Parathyroid adenoma (tissue), 2 donors: ENCODE measurements at regions not wholly inside any gene's neighbourhood (a gene's known extent, or its start where the extent isn't known, plus 50 kb on each side); places are given as distances from the start of the nearest gene placed in this dataset.

Experiments
- H2AFZ ChIP-seq: fragments of 300-600 bp; sonication (generic); one replicate; pipeline ENCODE4 v1.7.0; 2017; ENCODE audit warnings: antibody characterized with exemption, mild to moderate bottlenecking
- H3K27ac ChIP-seq: fragments of 300-600 bp; sonication (generic); one replicate; pipeline ENCODE4 v1.7.0; 2017
- H3K27me3 ChIP-seq: fragments of 300-600 bp; sonication (generic); one replicate; pipeline ENCODE4 v1.7.0; 2017; ENCODE audit warnings: low read length; ENCODE audit not compliant: control insufficient read depth, insufficient read depth
- H3K36me3 ChIP-seq: fragments of 300-600 bp; sonication (generic); one replicate; pipeline ENCODE4 v1.7.0; 2017; ENCODE audit warnings: low read length; ENCODE audit not compliant: control insufficient read depth, insufficient read depth
- H3K4me1 ChIP-seq: fragments of 300-600 bp; sonication (generic); one replicate; pipeline ENCODE4 v1.7.0; 2017; ENCODE audit warnings: control low read depth
- H3K4me2 ChIP-seq: fragments of 300-600 bp; sonication (generic); one replicate; pipeline ENCODE4 v1.7.0; 2017; ENCODE audit warnings: low read length
- H3K4me3 ChIP-seq: fragments of 300-600 bp; sonication (generic); one replicate; pipeline ENCODE4 v1.7.0; 2017; ENCODE audit warnings: low read depth, low read length
- H3K79me2 ChIP-seq: fragments of 300-600 bp; sonication (generic); one replicate; pipeline ENCODE4 v1.7.0; 2017; ENCODE audit warnings: control low read depth
- H3K9ac ChIP-seq: fragments of 300-600 bp; sonication (generic); one replicate; pipeline ENCODE4 v1.7.0; 2017; ENCODE audit warnings: mild to moderate bottlenecking
- H3K9me3 ChIP-seq: fragments of 300-600 bp; sonication (generic); one replicate; pipeline ENCODE4 v1.7.0; 2017; ENCODE audit warnings: low read length; ENCODE audit not compliant: control insufficient read depth
- TF ChIP-seq, protein P1 (sequence below): fragments of 300-600 bp; sonication (generic); IDR thresholded peaks from one replicate; pipeline ENCODE4 v1.7.0; 2017; ENCODE audit warnings: antibody characterized with exemption, mild to moderate bottlenecking
- donor health status: primary hyperparathyroidism.

- Histone ChIP-seq H3K27ac (no peak overlapping the region), H3K4me2 (no peak overlapping the region)
Measured at GRCh38 chr7:131621652-131622051, 65.2 kb upstream of the PODXL start.

DNA sequence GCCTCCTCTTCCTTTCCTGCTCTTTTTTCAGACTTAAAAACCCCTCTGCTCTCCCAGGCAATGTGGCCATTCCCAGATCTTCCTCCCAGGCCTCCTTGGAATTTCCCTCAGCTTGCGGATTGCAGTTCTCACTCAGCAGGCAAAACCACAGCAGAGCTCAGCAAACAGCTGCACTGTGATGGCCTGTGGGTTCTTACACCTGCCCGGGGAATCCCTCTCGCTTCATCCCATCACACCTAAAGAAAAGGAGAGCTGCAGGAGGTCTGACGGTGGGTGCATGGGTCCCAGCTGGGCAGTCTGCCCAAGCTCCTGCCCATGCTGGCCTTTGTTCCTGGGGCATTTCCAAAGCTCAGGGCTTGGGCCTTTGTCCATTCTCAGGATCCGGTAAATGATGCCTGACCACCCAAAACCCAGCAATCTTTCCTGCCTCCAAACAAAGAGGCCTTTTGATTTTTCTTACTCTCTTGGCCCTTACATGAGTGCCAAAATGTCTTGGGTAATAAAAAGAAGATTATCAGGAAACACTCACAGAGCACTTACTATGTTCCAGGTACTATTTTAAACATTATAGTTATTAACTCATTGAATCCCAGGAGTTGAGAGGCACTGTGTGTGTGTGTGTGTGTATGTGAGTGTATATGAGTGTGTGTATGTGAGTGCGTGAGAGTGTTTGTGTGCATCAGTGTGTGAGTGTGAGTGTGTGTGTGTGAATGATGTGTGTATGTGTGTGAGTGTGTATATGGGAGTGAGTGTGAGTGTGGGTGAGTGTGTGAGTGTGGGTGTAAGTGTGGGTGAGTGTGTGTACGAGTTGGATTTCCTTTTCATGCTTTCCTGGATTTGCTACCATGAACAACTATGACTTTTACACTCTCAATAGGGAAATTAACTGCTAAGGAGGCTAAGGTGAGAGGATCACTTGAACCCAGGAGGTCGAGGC lies 64.5 kb upstream of the PODXL start:
- Histone ChIP-seq H3K79me2 (no peaks in the 10 kb centered on the region), H2AFZ (no peak overlapping the region), H3K4me1 (no peaks in the 10 kb centered on the region), H3K4me2 (no peak overlapping the region), H3K36me3 (no peaks in the 10 kb centered on the region), H3K27ac (no peak overlapping the region), H3K4me3 (no peak overlapping the region), H3K27me3 (no peaks in the 10 kb centered on the region), H3K9ac (no peak overlapping the region), H3K9me3 (no peaks in the 10 kb centered on the region)
- TF ChIP-seq, protein P1, sequence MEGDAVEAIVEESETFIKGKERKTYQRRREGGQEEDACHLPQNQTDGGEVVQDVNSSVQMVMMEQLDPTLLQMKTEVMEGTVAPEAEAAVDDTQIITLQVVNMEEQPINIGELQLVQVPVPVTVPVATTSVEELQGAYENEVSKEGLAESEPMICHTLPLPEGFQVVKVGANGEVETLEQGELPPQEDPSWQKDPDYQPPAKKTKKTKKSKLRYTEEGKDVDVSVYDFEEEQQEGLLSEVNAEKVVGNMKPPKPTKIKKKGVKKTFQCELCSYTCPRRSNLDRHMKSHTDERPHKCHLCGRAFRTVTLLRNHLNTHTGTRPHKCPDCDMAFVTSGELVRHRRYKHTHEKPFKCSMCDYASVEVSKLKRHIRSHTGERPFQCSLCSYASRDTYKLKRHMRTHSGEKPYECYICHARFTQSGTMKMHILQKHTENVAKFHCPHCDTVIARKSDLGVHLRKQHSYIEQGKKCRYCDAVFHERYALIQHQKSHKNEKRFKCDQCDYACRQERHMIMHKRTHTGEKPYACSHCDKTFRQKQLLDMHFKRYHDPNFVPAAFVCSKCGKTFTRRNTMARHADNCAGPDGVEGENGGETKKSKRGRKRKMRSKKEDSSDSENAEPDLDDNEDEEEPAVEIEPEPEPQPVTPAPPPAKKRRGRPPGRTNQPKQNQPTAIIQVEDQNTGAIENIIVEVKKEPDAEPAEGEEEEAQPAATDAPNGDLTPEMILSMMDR, result no peak

More at GRCh38 chr7:131621652-131622051, 65.2 kb upstream of the PODXL start:
- no peaks in the 10 kb centered on the region for H3K9me3 ChIP-seq
- no peak overlapping the region for H3K9ac ChIP-seq
- no peaks in the 10 kb centered on the region for H3K79me2 ChIP-seq
- H3K36me3 ChIP-seq, result no peaks in the 10 kb centered on the region
- no peaks in the 10 kb centered on the region for H3K4me1 ChIP-seq
- no peaks in the 10 kb centered on the region for H3K27me3 ChIP-seq
- H2AFZ ChIP-seq, result no peak overlapping the region
- no peak overlapping the region for H3K4me3 ChIP-seq
- TF ChIP-seq, protein P1, result no peak

- Histone ChIP-seq H2AFZ (no peak overlapping the region), H3K4me3 (no peak overlapping the region), H3K36me3 (no peaks in the 10 kb centered on the region), H3K9me3 (no peaks in the 10 kb centered on the region), H3K27ac (no peak overlapping the region), H3K4me1 (no peaks in the 10 kb centered on the region), H3K9ac (no peak overlapping the region), H3K27me3 (no peaks in the 10 kb centered on the region), H3K79me2 (no peaks in the 10 kb centered on the region), H3K4me2 (no peak overlapping the region)
- TF ChIP-seq, protein P1, result no peak
Measured at GRCh38 chr7:131619336-131620305, 63.2 kb upstream of the PODXL start.

DNA sequence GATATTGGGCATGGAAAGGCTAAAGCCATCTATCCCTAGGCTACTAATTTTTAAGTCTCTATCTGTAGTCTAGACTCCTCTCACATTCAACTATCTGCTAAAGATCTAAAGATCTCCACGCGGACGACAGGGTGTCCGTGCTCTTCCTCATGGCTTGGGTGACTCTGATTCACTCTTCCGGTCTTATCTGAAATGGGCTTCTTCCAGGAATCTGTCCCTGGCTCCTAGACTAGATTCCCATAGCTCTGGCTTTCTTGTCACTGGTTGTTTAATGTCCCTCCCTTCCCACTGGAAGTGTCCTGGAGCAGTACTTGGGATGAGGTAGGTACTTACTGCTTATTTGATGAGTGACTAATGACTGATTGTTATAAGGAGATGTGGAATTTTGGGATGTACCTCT lies 62.0 kb upstream of the PODXL start:
- Histone ChIP-seq H3K9me3 (no peaks in the 10 kb centered on the region), H2AFZ (no peak overlapping the region), H3K4me2 (no peak overlapping the region), H3K79me2 (no peaks in the 10 kb centered on the region), H3K4me1 (no peaks in the 10 kb centered on the region), H3K36me3 (no peaks in the 10 kb centered on the region), H3K4me3 (no peak overlapping the region), H3K27ac (no peak overlapping the region), H3K9ac (no peak overlapping the region), H3K27me3 (no peaks in the 10 kb centered on the region)
- TF ChIP-seq, protein P1, result no peak
